DMS 273 treated with DMSO at 0.1 percent for 48 hours (cell line): ENCODE measurements at regions not wholly inside any gene's neighbourhood (a gene's known extent, or its start where the extent isn't known, plus 50 kb on each side); places are given as distances from the start of the nearest gene placed in this dataset.

ENCODE experiments used
- DNase-seq: peaks from one replicate; lab custom pipeline; 2025; lab: John Stamatoyannopoulos, UW

DNA sequence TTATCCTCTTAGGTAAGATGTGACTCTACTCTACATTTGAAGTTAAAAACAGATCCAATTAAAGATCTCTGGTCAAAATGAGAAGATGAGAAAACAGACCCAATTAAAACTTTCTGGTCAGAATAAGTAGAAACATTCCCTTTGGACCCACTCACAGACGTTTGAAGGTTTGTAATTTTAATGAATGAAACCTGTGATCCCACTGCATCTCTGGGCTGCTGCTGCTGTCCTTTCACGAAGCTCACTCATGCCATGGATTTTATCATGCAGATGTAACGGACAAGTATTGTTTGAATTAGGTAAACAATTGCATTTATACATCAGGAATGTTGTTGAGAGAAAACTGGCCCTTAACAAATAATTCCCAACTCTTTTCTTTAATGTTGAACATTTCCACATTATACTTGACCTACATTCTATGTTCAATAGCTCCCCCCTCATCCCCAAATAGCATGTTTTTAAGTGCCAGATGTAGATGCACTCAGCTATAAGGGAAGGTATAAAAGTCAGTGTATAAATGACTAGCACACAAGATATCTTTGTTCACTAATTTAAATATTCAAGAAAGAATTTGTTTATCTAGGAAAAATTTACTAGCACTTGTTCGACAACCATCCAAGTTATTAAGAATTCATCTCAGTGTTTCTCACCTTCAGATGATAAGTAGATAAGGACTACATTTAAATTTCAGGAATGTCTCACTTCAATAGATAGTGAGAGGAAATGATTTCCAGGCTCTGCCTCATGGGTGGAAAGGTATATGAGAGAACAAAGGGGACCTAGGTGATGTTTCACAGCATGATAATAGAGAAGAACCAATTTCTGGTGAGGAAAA lies 202.3 kb upstream of the LMNTD1 start:
- DNase-seq, result no peak

DNA sequence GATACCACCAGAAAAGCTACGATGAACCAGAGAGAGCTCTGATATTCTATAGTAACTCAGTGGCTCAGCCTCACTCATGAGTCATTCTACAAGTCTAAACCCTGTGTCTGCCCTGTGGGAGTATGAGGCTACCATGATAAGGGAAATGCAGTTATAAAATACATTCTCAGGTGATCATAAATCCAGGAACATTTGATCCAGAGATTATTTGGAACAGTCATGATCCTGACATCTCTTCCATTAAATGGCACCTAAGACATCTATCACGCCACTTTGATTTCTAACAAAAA lies 202.6 kb upstream of the RASSF8 start:
- no peak for DNase-seq

DNA sequence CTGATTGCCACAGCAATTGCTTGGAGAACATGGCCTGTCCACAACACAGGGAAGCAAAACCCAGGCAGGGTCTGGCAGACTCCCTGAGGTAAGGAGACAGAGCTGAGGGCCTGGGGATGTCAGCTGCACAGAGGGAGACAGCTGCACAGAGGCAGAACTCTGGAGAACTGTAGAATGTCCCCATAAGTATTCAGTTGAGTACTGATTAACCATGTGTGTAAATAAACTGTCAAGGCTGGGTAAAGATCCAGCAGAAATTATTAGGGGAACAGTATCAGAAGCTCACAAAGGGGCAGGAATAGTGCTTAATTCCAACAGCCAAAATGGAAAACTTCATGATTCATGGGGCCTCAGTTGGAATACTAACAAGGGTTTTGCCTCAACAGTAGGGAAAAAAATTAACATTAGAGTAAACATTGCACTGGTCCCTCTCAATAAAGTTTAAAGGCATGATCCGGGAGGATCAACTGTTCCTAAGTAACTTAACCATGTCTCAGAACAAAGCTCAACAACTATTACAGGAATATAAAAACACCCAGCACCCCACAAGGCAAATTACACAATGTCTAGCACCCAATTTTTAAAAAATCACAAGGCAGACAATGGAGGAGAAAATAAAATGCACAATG lies 201.3 kb upstream of the RASSF8 start:
- no peak for DNase-seq

DNA sequence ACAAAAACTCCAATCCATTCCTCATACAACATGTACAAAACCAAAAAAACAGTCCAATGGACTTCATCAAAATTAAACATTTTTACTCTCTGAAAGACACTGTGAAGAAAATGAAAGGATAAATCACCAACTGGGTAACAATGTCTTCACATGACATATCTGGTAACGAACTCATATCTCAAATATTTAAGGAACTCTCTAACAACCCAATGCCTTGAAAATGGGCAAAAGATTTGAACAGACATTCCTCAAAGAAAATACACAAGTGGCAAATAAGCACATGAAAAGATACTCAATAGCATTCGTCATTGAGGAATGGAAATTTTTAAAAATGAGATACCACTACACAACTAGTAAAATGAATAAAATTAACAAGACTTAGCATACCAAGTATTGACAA lies 198.7 kb upstream of the RASSF8 start:
- no peak for DNase-seq

DNA sequence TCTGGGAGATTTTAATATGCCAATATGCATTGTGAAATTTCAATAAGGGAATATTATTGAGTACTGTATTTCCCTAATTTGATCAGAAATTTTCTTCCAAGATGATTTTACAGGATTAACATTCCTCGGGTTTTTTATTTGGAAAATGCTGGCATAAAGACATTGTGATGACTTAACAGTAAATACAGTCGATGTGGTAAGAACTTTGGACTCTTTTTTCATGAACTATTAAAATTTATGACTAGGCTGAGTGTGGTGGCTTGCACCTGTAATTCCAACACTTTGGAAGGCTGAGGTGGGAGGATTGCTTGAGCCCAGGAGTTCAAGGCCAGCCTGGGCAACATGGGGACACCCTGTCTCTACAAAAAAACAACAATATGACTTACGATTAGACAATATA lies 197.1 kb upstream of the RASSF8 start:
- no peak for DNase-seq

DNA sequence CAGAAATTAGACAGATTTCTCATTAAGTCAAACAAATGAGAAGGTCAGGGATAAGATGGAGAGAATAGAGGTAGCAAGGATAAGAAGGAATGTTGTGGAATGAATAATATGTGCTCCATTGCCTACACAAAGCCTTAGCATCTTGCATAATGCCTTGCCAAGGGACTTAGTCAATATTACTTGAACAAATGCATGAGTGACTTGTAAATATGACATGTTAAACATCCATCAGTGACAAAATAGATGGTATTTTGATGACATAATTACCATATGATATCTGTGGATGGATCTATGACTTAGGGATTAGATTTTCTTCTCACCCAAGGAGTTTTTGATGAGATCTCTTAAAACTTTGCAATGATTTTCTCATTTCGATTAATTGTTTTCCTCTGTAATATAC lies 194.1 kb upstream of the RASSF8 start:
- no peak for DNase-seq

DNA sequence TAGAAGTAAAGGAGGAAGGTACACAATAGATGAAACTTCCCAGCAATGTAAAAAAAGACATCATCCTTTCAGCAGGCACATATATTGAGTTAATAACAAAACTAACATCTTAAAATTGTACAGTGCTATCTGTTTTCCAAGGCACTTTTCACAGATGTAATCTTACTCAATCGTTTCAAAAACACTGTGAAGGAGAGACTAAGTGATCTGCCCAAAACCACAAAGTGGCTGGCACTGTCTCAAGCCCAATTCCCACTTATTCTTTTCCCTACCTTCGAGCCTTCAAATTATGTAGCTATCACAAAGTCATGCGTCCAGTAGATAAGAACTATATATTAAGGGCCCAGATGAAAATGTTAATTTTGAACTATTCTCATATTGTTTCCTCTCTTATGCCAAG lies 193.6 kb upstream of the RASSF8 start:
- no peak for DNase-seq

DNA sequence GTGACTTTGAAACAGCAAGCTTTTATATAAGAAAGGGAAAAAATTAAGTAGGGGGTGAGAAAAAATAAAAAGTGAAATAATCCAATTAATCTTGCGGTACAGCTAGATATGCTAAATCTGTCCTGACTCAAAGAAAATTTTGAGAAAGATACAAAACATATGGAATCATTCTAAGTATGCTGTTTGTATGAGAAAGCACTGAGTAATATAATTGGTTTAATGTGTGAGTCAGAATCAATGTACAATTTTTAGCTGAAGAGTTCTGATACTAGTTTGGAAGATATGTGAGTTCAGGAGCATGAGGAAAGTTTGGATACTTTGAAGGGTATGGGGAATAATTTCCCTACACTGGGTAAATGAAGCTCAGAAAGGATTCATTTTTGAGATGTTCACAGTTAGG lies 190.9 kb upstream of the RASSF8 start:
- no peak for DNase-seq

DNA sequence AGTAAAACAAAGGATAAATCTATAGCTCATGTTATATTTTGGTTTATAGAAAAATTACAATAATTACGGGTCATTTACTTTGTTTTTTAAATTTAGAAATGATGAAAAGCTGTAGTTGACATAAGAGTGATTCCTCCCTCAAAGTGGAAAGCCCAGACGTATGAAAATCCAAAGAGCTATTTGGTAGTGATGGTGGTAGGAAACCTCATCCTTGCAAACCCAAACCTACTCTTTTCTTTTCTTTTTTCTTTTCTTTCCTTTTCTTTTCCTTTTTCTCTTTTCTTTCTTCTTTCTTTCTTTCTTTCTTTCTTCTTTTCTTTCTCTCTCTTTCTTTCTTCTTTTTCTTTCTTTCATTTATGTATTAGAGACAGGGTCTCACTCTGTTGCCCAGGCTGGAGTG lies 190.3 kb upstream of the RASSF8 start:
- DNase-seq, result no peak

DNA sequence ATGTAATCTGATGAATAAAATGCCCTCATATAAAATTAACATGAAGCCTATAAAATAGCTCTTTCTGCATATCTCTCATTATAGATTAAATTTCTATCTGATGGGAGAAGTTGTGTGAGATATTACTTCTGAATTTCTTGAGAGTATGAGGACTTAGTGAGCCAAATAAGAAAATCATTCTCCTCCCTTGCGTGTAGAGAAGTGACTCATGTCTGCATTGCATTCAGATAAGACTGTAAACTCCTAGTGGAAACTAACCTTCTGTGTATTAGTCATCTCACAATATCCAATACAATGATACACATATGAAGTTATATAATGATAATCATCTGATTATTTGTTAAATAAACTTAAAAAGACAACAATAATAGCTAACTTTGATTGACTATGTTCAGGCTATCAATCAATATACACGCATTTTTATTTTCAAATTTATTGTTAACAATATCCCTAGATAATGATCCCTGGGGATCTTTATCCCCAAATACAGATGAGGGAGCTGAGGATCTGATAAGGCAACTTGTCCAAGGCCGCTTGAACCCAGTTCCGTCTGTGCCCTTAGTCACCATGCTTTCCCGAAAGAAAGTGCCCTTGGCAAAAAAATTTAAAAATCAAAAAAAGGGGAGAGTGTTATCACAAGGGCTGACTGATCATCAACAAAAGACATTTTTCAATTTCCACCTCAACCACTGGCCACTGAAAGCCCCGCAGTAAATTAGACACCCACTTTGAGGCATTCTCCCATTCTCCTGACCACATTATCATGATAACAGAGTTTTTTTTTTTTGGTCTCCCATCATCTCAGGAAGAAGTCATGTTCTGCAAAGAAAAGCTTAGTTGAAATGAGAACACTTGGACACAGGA lies 189.2 kb upstream of the RASSF8 start:
- no peak for DNase-seq

DNA sequence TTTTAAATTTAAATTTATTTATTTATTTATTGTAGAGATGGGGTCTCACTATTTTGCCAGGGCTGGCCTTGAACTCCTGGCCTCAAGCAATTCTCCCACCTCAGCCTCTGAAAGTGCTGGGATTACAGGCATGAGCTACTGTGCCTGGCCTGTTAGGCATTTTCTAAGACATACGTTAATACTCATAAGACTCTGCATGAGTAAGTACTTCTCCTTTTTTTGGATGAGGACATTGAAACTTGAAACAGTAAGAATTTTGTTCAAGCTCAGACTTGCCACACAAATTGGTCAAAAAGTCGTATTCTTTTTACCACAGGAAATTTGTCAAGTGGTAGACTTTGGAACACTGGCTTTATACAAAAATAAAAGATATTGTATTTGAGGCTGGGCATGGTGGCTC lies 187.4 kb upstream of the RASSF8 start:
- DNase-seq, result no peak

DNA sequence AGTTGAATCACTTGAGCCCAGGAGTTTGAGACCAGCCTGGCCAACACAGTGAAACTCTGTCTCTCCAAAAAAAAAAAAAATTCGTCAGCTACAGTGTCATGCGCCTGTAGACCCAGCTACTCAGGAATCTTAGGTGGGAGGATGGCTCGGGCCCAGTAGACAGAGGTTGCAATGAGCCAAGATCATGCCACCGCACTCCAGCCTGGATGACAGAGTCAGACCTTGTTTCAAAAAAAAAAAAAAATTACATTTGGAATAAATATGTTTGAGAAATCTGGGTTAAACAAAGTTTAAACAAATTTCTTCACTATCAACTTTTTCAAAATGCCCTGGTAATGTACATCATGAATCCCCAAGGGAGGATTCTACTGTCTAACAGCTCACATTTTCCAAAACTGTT lies 187.0 kb upstream of the RASSF8 start:
- no peak for DNase-seq

DNA sequence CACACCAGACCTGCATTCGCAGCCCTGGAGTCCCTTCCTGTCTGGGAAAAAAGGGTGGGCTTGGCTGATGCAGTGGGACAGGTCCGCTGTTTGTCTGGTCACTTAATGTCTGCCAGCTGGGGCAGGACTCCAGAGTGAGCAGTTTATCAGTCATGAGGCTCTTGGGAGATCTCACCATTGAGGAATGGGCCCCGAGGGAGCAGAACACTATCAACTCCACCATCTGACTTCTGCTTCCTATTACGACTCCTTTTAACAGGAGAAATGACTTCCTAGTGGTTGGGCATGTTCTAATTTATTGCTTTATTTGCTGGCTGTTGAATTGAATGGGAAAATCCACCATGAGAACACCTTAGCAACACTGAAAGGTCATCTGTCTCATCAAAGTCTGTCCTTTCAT lies 182.5 kb upstream of the RASSF8 start:
- no peak for DNase-seq

DNA sequence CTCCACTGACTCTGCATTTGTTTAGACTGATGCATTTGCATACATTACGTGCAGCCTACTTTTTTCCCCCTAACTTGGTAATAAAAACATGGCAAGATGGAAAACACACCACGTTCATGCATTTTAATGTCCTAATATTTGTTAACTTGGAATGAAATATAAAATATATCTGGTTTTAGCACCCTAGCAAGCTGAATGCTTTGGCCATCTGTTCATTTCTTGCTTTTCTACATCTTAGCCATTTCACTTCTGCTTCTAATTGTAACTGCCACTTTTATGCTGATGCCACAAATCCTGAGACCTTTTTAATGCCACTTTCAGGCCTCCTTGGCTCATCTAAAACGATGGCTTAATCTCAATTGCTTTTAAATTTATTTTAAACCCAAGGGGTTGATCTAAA lies 177.7 kb upstream of the RASSF8 start:
- no peak for DNase-seq

DNA sequence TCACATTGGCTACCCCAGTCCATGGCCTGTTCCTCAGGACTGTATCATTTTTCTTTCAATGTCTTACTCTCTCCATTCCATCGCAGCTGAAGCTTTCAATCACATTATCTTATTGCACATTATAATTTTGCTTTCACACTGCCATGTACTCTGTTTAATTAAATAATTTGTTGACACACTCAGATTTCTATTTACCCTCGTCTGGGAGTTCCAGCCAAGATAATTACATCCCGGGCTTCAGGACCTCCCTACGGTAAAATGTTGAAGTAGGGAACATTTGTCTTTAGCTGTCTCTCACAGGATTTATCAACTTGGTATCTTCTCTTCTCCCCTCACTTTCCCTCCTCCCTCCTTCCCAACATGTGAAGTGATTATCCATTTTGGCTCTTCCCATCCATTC lies 177.2 kb upstream of the RASSF8 start:
- DNase-seq, result no peak

DNA sequence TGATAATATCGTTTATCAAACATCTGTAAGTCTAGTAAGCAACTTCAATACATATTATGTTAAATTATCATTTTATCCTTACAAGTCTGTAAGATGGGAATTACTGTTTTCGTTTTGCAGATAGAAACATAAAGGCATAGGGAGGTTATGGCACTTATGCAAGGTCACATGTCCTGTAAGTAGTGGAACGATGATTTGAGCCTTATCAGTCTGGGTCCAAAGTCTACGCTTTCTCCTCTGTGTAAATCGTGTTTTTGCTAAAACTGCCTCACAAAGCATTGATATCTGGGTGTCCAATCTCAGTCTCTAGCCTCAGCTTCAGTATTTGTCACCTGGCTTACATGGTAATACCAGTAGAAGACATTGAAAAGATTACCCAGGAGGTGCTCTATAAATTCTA lies 174.9 kb upstream of the RASSF8 start:
- no peak for DNase-seq

DNA sequence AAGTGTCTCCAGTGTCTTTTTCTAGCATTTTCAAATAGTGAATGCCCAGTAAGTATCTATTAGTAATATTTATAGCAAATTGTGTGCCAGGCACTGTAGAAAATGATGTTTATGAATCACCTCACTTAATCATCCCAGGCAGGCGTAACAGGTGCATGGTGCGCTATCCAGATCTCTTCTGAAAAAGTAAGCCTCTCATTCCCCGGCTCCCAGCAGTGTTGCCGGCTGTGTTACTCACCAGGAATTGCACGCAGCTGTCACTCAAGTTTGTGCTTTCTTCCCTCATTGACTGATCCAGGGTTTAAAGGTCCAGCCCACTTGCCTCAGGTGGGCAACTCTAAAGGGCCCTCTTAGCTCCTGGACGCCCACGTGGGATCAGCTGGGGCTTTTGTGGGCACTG lies 173.8 kb upstream of the RASSF8 start:
- DNase-seq, result no peak

DNA sequence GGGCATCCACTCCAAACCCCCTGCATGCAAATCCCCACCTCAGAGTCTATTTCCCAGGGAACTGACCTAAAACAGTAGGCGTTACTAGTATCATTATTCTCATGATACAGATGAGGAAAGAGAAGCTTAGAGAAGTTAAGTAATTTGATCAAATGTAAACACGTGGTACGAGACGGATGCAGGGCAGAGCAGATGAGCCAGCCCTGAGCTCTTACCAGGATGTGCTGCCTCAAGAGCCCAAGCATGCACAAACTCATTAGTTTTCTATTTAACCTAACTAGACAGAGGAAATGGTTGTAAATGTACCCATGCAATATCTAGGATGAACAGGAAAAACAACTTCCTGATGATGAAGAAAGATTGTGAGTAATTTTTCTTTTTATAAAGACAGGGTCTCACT lies 173.3 kb upstream of the RASSF8 start:
- DNase-seq, result no peak

DNA sequence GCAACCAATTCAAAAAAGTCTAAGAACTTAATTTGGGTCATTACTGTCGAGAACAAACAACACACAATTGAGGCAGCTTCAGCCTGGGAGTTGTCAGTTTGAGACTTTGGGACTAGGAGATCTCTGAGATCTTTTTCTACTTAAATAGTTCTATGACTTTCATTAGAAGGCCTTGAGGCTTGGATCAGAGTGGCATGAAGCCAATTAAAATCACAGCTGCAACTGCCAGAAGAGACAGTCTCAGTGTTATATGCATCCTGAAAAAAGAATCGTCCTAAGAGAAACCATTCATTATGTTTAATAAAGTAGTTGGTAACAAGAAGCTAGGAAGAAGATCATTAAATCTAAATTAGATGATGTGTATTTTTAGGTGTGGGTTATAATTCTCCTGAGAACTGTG lies 170.8 kb upstream of the RASSF8 start:
- no peak for DNase-seq

DNA sequence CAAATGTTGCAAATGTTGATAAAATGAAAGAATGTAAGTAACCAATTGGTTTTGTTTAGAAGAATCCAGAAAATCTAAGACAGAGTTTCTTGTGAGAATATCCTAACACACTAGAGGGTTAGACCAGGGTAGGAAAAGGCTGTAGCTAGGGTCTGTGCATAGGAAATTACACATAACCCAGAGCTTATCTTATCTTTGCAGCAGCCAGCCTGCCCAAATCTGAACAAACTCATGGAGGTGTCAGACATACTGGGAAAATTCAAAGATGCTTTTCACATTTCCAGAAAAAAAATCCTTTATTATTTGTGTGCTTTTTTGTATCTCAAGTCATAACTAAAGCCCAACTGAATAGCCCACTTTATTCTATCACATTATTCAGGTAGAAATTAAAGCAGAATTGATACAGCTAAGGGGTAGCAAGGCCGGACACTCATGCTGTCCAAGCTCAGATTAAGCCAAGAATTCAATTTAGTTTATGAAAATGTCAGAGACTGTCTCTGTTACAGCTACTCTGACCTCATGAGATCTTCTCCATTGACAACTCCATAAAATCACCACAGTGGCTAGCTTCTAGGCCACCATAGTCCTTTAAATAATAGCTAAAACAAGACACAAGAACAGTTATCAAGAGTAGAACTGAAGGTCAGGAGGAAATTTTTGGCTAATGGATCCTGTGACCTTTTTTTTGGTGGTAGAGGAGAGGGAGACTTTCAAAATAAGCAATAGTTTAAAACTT lies 169.6 kb upstream of the RASSF8 start:
- DNase-seq, result no peak

DNA sequence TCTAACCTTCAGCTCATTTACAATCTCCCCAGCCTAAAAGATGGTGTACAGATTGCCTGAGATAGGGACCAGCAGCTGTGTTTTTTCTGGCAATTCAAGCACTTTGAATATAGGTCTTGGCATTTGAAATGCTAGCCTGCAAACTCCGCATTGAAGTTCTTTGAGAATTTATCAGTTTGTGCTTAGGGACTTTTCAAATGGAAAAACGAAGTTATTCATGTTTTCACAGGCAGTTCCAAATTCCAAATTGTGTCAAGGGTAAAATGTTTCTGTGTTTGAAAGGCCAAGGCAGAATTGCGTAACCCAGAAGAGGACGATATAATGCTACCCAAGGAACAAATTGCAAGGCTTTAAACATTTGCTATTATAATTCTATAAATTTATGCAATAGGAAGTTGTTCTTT lies 168.9 kb upstream of the RASSF8 start:
- DNase-seq, result no peak

DNA sequence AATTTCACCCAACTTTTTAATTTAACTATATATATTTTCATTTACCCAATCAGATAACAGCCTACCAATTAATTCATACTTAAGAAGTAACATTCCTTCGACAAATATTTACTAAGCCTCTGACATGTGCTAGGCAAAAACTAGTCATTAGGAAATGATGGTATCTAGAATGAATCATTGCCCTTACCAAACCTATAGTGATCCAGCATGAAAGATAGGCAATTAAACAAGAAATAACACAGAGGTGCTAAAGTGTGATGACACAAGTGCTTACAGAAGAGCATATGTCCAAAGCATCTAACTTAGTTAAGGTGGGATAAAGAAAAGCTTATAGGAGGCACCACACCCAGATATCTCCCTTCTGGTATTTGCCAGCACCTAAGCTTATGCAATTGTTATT lies 166.5 kb upstream of the RASSF8 start:
- no peak for DNase-seq

DNA sequence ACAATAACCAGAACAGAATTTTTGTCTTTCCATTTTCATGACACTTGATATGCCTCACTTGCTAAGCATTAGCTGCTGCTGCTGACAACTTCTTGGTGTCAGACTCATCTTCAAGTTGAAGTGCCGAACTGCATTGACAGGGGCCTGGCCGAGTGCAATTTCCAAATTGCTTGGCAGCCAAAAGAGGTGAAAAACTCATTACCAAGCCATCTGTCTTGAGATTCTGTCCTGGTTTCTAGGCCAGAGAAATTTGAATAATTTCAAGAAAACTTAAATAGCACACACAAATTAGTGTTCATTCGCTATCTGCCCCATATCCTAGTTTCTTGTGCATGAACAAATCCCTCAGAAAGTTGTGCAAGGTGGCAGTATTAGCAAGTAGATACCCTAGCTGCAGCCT lies 165.3 kb upstream of the RASSF8 start:
- DNase-seq, result no peak
